ENCODE measurements at regions not wholly inside any gene's neighbourhood (a gene's known extent, or its start where the extent isn't known, plus 50 kb on each side); places are given as distances from the start of the nearest gene placed in this dataset.

GRCh38 chr6:163665464-163665863 is 250.9 kb downstream of the QKI start:
- TF ChIP-seq SNAI2 (CRISPR knock-in tag; IDR thresholded peaks at IDR 0.05) = no peak
- TF ChIP-seq, protein P1, sequence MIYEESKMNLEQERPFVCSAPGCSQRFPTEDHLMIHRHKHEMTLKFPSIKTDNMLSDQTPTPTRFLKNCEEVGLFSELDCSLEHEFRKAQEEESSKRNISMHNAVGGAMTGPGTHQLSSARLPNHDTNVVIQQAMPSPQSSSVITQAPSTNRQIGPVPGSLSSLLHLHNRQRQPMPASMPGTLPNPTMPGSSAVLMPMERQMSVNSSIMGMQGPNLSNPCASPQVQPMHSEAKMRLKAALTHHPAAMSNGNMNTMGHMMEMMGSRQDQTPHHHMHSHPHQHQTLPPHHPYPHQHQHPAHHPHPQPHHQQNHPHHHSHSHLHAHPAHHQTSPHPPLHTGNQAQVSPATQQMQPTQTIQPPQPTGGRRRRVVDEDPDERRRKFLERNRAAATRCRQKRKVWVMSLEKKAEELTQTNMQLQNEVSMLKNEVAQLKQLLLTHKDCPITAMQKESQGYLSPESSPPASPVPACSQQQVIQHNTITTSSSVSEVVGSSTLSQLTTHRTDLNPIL (CRISPR knock-in tag; IDR thresholded peaks at IDR 0.05; ENCODE audit: low read depth) = no peak
- no peak for TF ChIP-seq ZFP30 (CRISPR knock-in tag; IDR thresholded peaks at IDR 0.05)
- no peak for TF ChIP-seq TOX (CRISPR knock-in tag; IDR thresholded peaks at IDR 0.05; ENCODE audit: borderline replicate concordance)
- no peak for TF ChIP-seq ZFP3 (CRISPR knock-in tag; IDR thresholded peaks at IDR 0.05)
- TF ChIP-seq, protein P2, sequence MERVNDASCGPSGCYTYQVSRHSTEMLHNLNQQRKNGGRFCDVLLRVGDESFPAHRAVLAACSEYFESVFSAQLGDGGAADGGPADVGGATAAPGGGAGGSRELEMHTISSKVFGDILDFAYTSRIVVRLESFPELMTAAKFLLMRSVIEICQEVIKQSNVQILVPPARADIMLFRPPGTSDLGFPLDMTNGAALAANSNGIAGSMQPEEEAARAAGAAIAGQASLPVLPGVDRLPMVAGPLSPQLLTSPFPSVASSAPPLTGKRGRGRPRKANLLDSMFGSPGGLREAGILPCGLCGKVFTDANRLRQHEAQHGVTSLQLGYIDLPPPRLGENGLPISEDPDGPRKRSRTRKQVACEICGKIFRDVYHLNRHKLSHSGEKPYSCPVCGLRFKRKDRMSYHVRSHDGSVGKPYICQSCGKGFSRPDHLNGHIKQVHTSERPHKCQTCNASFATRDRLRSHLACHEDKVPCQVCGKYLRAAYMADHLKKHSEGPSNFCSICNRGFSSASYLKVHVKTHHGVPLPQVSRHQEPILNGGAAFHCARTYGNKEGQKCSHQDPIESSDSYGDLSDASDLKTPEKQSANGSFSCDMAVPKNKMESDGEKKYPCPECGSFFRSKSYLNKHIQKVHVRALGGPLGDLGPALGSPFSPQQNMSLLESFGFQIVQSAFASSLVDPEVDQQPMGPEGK (CRISPR knock-in tag; IDR thresholded peaks at IDR 0.05; ENCODE audit: borderline replicate concordance) = no peak

Measured in SK-N-SH treated with all-trans-retinoic acid at 6 μM for 48 hours (cell line).